ENCODE measurements at regions not wholly inside any gene's neighbourhood (a gene's known extent, or its start where the extent isn't known, plus 50 kb on each side); places are given as distances from the start of the nearest gene placed in this dataset.
"Not testable (repeated sequence)": the region's sequence is repeated elsewhere in the genome, so short reads cannot be mapped to it uniquely, and the experiment has no call there.

DNA sequence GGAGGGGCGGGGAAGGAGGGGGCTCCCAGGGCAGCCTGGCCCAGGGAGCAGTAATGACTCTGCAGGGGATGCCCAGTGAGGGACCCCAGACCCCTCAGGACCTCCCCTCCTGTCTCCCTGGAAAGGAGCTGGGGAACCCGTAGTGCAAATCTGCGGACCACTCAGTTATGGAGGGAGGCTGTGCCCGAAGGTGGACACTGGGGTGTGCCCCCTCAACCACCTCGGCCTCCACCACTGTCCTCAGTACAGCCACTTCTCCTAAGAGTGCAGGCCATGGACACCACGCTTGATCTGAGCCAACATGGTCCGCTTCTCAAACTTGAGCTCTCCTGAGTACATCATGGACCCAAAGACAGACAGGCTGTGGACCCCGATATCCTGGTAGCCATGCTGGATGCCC, 378.2 kb upstream of the MAOA start:
- TF ChIP-seq, protein P1, sequence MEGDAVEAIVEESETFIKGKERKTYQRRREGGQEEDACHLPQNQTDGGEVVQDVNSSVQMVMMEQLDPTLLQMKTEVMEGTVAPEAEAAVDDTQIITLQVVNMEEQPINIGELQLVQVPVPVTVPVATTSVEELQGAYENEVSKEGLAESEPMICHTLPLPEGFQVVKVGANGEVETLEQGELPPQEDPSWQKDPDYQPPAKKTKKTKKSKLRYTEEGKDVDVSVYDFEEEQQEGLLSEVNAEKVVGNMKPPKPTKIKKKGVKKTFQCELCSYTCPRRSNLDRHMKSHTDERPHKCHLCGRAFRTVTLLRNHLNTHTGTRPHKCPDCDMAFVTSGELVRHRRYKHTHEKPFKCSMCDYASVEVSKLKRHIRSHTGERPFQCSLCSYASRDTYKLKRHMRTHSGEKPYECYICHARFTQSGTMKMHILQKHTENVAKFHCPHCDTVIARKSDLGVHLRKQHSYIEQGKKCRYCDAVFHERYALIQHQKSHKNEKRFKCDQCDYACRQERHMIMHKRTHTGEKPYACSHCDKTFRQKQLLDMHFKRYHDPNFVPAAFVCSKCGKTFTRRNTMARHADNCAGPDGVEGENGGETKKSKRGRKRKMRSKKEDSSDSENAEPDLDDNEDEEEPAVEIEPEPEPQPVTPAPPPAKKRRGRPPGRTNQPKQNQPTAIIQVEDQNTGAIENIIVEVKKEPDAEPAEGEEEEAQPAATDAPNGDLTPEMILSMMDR (IDR thresholded peaks at IDR 0.05; ENCODE audit: insufficient read depth, low read length, poor library complexity, severe bottlenecking), result no peak
- Histone ChIP-seq H3K36me3 (ENCODE audit: control insufficient read depth, insufficient read depth, low read length) (no peaks in the 10 kb centered on the region), H3K27me3 (replicated peaks; ENCODE audit: control insufficient read depth, insufficient read depth, low read length) (no peaks in the 10 kb centered on the region), H3K4me3 (replicated peaks; ENCODE audit: low read depth, low read length) (no peak overlapping the region)
- no peak for DNase-seq (ENCODE audit: extremely low read depth, insufficient read length)

DNA sequence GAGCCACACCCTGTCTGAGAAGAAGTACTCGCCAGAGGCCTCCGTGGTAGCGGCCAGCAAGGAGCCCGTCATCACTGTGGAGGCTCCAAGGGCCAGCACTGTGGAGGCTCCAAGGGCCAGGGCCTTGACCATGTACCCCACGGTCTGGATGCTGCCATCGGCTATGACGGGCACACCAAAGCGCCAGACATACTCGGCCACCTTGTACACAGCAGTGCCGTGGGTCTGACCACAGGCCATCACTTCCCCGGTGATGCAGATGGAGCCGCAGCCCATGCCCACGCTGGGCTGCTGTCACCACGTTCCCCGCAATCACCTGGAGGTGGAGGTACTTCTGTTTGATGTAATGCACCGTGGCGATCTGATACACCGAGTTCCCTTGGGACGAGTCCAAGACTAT, 377.7 kb upstream of the MAOA start:
- DNase-seq (ENCODE audit: extremely low read depth, insufficient read length), result no peak
- no peaks in the 10 kb centered on the region for H3K27me3 ChIP-seq (replicated peaks; ENCODE audit: control insufficient read depth, insufficient read depth, low read length)
- TF ChIP-seq, protein P1 (IDR thresholded peaks at IDR 0.05; ENCODE audit: insufficient read depth, low read length, poor library complexity, severe bottlenecking), result no peak
- no peaks in the 10 kb centered on the region for H3K36me3 ChIP-seq (ENCODE audit: control insufficient read depth, insufficient read depth, low read length)
- H3K4me3 ChIP-seq (replicated peaks; ENCODE audit: low read depth, low read length), result no peak overlapping the region

DNA sequence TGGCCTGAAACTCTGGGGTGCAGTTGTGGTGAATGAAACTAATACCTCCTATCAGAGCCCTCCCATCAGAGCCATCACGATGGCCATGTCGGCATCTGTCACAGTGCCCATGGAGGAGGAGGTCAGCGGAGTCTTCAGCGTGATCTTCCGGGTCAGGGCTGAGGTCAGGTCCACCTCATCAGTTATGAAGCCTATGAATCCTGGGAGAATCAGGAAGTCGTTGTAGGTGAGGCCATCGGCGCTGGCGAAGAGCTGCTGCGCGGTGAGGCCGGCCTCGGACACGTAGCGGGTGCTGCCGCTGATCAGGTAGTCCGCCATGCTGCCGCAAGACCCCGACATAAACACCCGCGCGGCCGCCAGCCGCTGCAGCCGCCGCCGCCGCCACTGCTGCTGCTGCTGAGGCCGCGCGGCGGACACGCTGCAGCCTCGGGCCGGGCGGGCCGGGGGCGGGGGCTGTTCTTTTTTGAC, 376.7 kb upstream of the MAOA start:
- Histone ChIP-seq H3K36me3 (ENCODE audit: control insufficient read depth, insufficient read depth, low read length) (no peaks in the 10 kb centered on the region), H3K4me3 (replicated peaks; ENCODE audit: low read depth, low read length) (no peak overlapping the region), H3K27me3 (replicated peaks; ENCODE audit: control insufficient read depth, insufficient read depth, low read length) (no peaks in the 10 kb centered on the region)
- TF ChIP-seq, protein P1 (IDR thresholded peaks at IDR 0.05; ENCODE audit: insufficient read depth, low read length, poor library complexity, severe bottlenecking), result no peak
- no peak for DNase-seq (ENCODE audit: extremely low read depth, insufficient read length)

DNA sequence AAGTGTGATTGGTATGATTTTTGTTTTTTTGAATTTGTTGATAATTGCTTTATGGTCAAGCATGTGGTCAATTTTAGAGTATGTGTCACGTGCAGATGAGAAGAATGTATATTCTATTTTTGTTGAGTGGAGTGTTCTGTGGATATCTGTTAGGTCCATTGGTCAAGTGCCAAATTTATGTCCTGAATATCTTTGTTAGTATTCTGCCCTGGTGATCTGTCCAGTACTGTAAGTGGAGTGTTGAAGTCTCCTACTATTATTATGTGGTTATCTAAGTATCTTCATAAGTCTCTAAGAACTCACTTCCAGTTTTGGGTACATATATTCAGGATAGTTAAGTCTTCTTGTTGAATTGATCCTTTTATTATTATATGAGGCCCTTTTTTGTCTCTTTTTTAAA, 372.9 kb upstream of the MAOA start:
- H3K36me3 ChIP-seq (ENCODE audit: control insufficient read depth, insufficient read depth, low read length), result no peaks in the 10 kb centered on the region
- no peak overlapping the region for H3K4me3 ChIP-seq (replicated peaks; ENCODE audit: low read depth, low read length)
- TF ChIP-seq, protein P1 (IDR thresholded peaks at IDR 0.05; ENCODE audit: insufficient read depth, low read length, poor library complexity, severe bottlenecking), result no peak
- DNase-seq (ENCODE audit: extremely low read depth, insufficient read length), result no peak
- H3K27me3 ChIP-seq (replicated peaks; ENCODE audit: control insufficient read depth, insufficient read depth, low read length), result no peaks in the 10 kb centered on the region

DNA sequence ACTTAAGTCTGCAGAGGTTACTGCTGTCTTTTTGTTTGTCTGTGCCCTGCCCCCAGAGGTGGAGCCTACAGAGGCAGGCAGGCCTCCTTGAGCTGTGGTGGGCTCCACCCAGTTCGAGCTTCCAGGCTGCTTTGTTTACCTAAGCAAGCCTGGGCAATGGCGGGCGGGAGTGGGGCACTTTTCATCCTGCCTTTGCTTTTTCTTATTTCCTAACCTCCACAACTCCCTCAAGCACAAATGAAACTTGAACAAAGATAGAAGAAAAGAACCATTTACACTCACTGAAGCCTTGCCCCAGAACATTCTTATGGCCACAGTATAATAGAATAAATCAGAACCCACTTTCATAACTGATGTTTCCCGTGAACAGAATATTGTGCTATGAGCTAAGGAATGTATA, 344.5 kb upstream of the MAOA start:
- DNase-seq (ENCODE audit: extremely low read depth, insufficient read length); H3K36me3 ChIP-seq (ENCODE audit: control insufficient read depth, insufficient read depth, low read length); H3K4me3 ChIP-seq (replicated peaks; ENCODE audit: low read depth, low read length); H3K27me3 ChIP-seq (replicated peaks; ENCODE audit: control insufficient read depth, insufficient read depth, low read length): not testable (repeated sequence)

DNA sequence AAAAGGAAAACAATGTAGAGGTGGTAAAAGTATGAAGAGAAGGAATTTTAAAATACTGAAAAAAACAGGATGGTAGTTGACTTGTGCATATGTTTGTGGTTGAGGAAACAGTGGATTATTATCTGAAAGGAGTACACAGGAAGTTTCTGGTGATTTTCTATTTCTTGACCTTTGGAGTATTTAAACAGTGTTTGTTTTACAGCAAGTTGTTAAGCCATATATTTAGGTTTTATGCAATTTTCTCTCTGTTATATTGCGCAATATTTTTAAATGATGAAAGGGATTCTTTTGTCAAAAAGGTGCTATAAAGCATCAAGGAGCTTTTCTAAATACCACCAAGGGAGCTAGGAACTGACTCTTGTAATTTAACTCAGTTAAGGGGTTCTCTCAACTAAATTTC, 343.1 kb upstream of the MAOA start:
- Histone ChIP-seq H3K27me3 (replicated peaks; ENCODE audit: control insufficient read depth, insufficient read depth, low read length) (no peaks in the 10 kb centered on the region), H3K36me3 (ENCODE audit: control insufficient read depth, insufficient read depth, low read length) (no peaks in the 10 kb centered on the region), H3K4me3 (replicated peaks; ENCODE audit: low read depth, low read length) (no peak overlapping the region)
- TF ChIP-seq, protein P1 (IDR thresholded peaks at IDR 0.05; ENCODE audit: insufficient read depth, low read length, poor library complexity, severe bottlenecking), result no peak
- DNase-seq (ENCODE audit: extremely low read depth, insufficient read length), result no peak
